ENCODE measurements at regions not wholly inside any gene's neighbourhood (a gene's known extent, or its start where the extent isn't known, plus 50 kb on each side); places are given as distances from the start of the nearest gene placed in this dataset.

DNA sequence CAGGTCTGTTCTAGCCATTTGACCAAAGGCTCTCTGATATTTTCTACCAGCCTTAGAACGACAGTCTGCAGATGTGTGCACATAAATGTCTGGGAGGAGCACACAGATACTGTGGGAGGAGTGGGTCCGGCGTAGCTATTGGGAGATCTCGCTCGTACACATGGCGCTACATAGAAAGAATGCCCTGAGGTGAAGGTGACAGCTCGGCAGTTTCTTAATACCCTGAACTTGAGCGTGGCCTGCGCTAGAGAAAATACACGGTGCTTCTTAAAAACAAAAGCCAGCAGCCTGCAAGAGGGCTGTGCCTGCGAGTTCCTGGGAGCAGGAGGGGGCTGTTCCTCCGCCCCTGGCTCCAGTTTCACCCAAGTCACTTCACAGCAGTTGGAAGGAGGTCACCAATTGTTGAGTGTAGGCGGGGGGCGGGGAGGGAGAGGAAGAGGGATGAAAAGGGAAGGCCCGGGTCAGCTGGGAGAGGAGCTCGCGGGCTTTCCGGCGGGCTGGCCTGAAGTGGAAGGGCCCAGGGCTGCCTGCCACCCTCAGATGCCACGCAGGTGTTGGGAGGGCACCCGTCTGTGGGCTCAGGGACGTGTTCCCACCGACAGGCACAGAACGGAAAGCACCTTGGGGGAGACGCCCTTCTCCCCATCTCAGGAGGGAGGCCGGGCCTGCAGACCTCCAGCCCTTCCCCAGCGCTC, 124.7 kb upstream of the ZNF516 start (continued):
- TF ChIP-seq, protein P1, sequence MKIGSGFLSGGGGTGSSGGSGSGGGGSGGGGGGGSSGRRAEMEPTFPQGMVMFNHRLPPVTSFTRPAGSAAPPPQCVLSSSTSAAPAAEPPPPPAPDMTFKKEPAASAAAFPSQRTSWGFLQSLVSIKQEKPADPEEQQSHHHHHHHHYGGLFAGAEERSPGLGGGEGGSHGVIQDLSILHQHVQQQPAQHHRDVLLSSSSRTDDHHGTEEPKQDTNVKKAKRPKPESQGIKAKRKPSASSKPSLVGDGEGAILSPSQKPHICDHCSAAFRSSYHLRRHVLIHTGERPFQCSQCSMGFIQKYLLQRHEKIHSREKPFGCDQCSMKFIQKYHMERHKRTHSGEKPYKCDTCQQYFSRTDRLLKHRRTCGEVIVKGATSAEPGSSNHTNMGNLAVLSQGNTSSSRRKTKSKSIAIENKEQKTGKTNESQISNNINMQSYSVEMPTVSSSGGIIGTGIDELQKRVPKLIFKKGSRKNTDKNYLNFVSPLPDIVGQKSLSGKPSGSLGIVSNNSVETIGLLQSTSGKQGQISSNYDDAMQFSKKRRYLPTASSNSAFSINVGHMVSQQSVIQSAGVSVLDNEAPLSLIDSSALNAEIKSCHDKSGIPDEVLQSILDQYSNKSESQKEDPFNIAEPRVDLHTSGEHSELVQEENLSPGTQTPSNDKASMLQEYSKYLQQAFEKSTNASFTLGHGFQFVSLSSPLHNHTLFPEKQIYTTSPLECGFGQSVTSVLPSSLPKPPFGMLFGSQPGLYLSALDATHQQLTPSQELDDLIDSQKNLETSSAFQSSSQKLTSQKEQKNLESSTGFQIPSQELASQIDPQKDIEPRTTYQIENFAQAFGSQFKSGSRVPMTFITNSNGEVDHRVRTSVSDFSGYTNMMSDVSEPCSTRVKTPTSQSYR (CRISPR knock-in tag; IDR thresholded peaks at IDR 0.05) = 0 out of 2 replicates have a peak, but pooled peaks have one; percentile 36
- no peak for TF ChIP-seq ZNF416 (CRISPR knock-in tag; IDR thresholded peaks at IDR 0.05)
- TF ChIP-seq ZNF232 (CRISPR knock-in tag; IDR thresholded peaks at IDR 0.05) = no peak
- no peak for TF ChIP-seq ZNF219 (CRISPR knock-in tag; IDR thresholded peaks at IDR 0.05; ENCODE audit: borderline replicate concordance)
- TF ChIP-seq, protein P2, sequence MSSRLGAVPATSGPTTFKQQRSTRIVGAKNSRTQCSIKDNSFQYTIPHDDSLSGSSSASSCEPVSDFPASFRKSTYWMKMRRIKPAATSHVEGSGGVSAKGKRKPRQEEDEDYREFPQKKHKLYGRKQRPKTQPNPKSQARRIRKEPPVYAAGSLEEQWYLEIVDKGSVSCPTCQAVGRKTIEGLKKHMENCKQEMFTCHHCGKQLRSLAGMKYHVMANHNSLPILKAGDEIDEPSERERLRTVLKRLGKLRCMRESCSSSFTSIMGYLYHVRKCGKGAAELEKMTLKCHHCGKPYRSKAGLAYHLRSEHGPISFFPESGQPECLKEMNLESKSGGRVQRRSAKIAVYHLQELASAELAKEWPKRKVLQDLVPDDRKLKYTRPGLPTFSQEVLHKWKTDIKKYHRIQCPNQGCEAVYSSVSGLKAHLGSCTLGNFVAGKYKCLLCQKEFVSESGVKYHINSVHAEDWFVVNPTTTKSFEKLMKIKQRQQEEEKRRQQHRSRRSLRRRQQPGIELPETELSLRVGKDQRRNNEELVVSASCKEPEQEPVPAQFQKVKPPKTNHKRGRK (CRISPR knock-in tag; IDR thresholded peaks at IDR 0.05; ENCODE audit: borderline replicate concordance) = no peak
- TF ChIP-seq ZNF121 (CRISPR knock-in tag; IDR thresholded peaks at IDR 0.05) = no peak
- no peak for TF ChIP-seq CREM (CRISPR knock-in tag; IDR thresholded peaks at IDR 0.05)
- TF ChIP-seq ZNF532 (CRISPR knock-in tag; IDR thresholded peaks at IDR 0.05; ENCODE audit: borderline replicate concordance) = no peak
- no peak for TF ChIP-seq NR1H2 (CRISPR knock-in tag; IDR thresholded peaks at IDR 0.05)
- TF ChIP-seq KAT7 (CRISPR knock-in tag; IDR thresholded peaks at IDR 0.05; ENCODE audit: borderline replicate concordance) = no peak

- Mint-ChIP-seq H3K9me3 (no peaks in the 10 kb centered on the region), H3K4me3 (peak overlapping the region; percentile 66), H3K27me3 (ENCODE audit: low read depth) (peaks cover 39% of the 10 kb centered on the region), H3K36me3 (no peaks in the 10 kb centered on the region), H3K27ac (peak overlapping the region; percentile 67), H3K4me1 (peaks cover 65% of the 10 kb centered on the region)
- DNase-seq (ENCODE audit: low spot score) (no peak), ATAC-seq (peak; percentile 7)
- ChIA-PET CTCF (interaction anchor here (0.5 to 7.1 kb wide), 16 partner anchors 8 to 976 kb away, joined by 3 to 58 read pairs (median 5); no protein-coding TSS in a partner anchor), POLR2A (interaction anchor here (1.2 to 2.1 kb wide), 5 partner anchors 54 to 168 kb away, joined by 3 to 11 read pairs (median 6); no protein-coding TSS in a partner anchor)
- TF ChIP-seq, protein P3, sequence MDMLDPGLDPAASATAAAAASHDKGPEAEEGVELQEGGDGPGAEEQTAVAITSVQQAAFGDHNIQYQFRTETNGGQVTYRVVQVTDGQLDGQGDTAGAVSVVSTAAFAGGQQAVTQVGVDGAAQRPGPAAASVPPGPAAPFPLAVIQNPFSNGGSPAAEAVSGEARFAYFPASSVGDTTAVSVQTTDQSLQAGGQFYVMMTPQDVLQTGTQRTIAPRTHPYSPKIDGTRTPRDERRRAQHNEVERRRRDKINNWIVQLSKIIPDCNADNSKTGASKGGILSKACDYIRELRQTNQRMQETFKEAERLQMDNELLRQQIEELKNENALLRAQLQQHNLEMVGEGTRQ (CRISPR knock-in tag; IDR thresholded peaks at IDR 0.05) = peak; percentile 13; the same call in 1 of the 2 replicates
- TF ChIP-seq, protein P4, sequence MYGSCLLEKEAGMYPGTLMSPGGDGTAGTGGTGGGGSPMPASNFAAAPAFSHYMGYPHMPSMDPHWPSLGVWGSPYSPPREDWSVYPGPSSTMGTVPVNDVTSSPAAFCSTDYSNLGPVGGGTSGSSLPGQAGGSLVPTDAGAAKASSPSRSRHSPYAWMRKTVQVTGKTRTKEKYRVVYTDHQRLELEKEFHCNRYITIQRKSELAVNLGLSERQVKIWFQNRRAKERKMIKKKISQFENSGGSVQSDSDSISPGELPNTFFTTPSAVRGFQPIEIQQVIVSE (CRISPR knock-in tag; IDR thresholded peaks at IDR 0.05; ENCODE audit: borderline replicate concordance) = no peak
- TF ChIP-seq, protein P5, sequence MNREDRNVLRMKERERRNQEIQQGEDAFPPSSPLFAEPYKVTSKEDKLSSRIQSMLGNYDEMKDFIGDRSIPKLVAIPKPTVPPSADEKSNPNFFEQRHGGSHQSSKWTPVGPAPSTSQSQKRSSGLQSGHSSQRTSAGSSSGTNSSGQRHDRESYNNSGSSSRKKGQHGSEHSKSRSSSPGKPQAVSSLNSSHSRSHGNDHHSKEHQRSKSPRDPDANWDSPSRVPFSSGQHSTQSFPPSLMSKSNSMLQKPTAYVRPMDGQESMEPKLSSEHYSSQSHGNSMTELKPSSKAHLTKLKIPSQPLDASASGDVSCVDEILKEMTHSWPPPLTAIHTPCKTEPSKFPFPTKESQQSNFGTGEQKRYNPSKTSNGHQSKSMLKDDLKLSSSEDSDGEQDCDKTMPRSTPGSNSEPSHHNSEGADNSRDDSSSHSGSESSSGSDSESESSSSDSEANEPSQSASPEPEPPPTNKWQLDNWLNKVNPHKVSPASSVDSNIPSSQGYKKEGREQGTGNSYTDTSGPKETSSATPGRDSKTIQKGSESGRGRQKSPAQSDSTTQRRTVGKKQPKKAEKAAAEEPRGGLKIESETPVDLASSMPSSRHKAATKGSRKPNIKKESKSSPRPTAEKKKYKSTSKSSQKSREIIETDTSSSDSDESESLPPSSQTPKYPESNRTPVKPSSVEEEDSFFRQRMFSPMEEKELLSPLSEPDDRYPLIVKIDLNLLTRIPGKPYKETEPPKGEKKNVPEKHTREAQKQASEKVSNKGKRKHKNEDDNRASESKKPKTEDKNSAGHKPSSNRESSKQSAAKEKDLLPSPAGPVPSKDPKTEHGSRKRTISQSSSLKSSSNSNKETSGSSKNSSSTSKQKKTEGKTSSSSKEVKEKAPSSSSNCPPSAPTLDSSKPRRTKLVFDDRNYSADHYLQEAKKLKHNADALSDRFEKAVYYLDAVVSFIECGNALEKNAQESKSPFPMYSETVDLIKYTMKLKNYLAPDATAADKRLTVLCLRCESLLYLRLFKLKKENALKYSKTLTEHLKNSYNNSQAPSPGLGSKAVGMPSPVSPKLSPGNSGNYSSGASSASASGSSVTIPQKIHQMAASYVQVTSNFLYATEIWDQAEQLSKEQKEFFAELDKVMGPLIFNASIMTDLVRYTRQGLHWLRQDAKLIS (CRISPR knock-in tag; IDR thresholded peaks at IDR 0.05; ENCODE audit: borderline replicate concordance) = no peak
- TF ChIP-seq, protein P6, sequence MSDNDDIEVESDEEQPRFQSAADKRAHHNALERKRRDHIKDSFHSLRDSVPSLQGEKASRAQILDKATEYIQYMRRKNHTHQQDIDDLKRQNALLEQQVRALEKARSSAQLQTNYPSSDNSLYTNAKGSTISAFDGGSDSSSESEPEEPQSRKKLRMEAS (CRISPR knock-in tag; IDR thresholded peaks at IDR 0.05) = no peak
- TF ChIP-seq TCF7 (CRISPR knock-in tag; IDR thresholded peaks at IDR 0.05; ENCODE audit: low read depth) = no peak
- TF ChIP-seq ZNF121 (CRISPR knock-in tag; IDR thresholded peaks at IDR 0.05) = no peak
- TF ChIP-seq ZNF317 (CRISPR knock-in tag; IDR thresholded peaks at IDR 0.05; ENCODE audit: borderline replicate concordance, low read depth) = no peak
- TF ChIP-seq PRRX2 (CRISPR knock-in tag; IDR thresholded peaks at IDR 0.05) = no peak
Measured at GRCh38 chr18:76619261-76619620, 124.2 kb upstream of the ZNF516 start.
